Keratinocyte (primary cell): ENCODE measurements at regions not wholly inside any gene's neighbourhood (a gene's known extent, or its start where the extent isn't known, plus 50 kb on each side); places are given as distances from the start of the nearest gene placed in this dataset.

Experiments
- DNase-seq: peaks from one replicate; pipeline ENCODE4 v3.0.0-alpha.2; 2011; ENCODE audit warnings: low read depth, missing footprints, low spot score
- FAIRE-seq: peaks from 2 replicates; lab custom pipeline; 2011; peaks lifted over from hg19 to GRCh38; lab: Jason Lieb, UNC
- H2AFZ ChIP-seq: 2 replicates; pipeline ENCODE4 v1.6.0; 2012; ENCODE audit warnings: low read length, control low read depth, inconsistent platforms; ENCODE audit not compliant: control insufficient read depth
- H3K27ac ChIP-seq: 2 replicates; pipeline ENCODE4 v1.5.1; 2011; ENCODE audit warnings: low read length; ENCODE audit not compliant: control insufficient read depth, insufficient read depth
- H3K27me3 ChIP-seq: 3 replicates; pipeline ENCODE4 v1.6.0; 2011; ENCODE audit warnings: low read length; ENCODE audit not compliant: control insufficient read depth, insufficient read depth; ENCODE audit errors: extremely low read depth
- H3K36me3 ChIP-seq, 2 experiments: 2 replicates in 1 of 2; 3 replicates in 1 of 2; pipeline ENCODE4 v1.5.1; 2011; ENCODE audit warnings: low read length in 2 of 2, mild to moderate bottlenecking in 1 of 2; ENCODE audit not compliant: control insufficient read depth in 2 of 2, insufficient read depth in 2 of 2; ENCODE audit errors: extremely low read depth in 1 of 2
- H3K4me1 ChIP-seq: 3 replicates; pipeline ENCODE4 v1.5.1; 2011; ENCODE audit warnings: low read length; ENCODE audit not compliant: control insufficient read depth, insufficient read depth; ENCODE audit errors: extremely low read depth
- H3K4me2 ChIP-seq: 3 replicates; pipeline ENCODE4 v1.6.0; 2011; ENCODE audit warnings: low read depth, low read length; ENCODE audit not compliant: control insufficient read depth, insufficient read depth; ENCODE audit errors: extremely low read depth
- H3K4me3 ChIP-seq, 3 experiments: fragments of 200-600 bp in 1 of 3; sonication (generic) in 1 of 3; 2 replicates in 2 of 3; 3 replicates in 1 of 3; pipeline ENCODE4 v1.5.1; 2011 to 2016; ENCODE audit warnings: low read length in 3 of 3, mild to moderate bottlenecking in 3 of 3, control low read depth in 2 of 3, inconsistent platforms in 1 of 3, low read depth in 1 of 3, mixed read lengths in 1 of 3, mixed run types in 1 of 3, moderate library complexity in 1 of 3; ENCODE audit not compliant: control insufficient read depth in 2 of 3, insufficient read depth in 2 of 3; ENCODE audit errors: extremely low read depth in 1 of 3
- H3K79me2 ChIP-seq: 2 replicates; pipeline ENCODE4 v1.6.0; 2012; ENCODE audit warnings: low read length; ENCODE audit not compliant: control insufficient read depth, insufficient read depth
- H3K9ac ChIP-seq: 3 replicates; pipeline ENCODE4 v1.6.0; 2011; ENCODE audit warnings: low read length; ENCODE audit not compliant: control insufficient read depth, insufficient read depth; ENCODE audit errors: extremely low read depth
- H3K9me1 ChIP-seq: 3 replicates; pipeline ENCODE4 v1.6.0; 2011; ENCODE audit warnings: low read length; ENCODE audit not compliant: control insufficient read depth, insufficient read depth; ENCODE audit errors: extremely low read depth
- H3K9me3 ChIP-seq: 2 replicates; pipeline ENCODE4 v1.5.1; 2012; ENCODE audit warnings: low read depth, low read length; ENCODE audit not compliant: control insufficient read depth
- H4K20me1 ChIP-seq: 3 replicates; pipeline ENCODE4 v1.6.0; 2011; ENCODE audit warnings: low read length; ENCODE audit not compliant: control insufficient read depth, insufficient read depth; ENCODE audit errors: extremely low read depth
- CTCF ChIP-seq, 3 experiments: IDR thresholded peaks in 1 of 3; conservative IDR thresholded peaks in 1 of 3; optimal IDR thresholded peaks in 1 of 3; 2 replicates in 2 of 3; 3 replicates in 1 of 3; pipeline versions ENCODE3 to v1.5.1; 2011; ENCODE audit warnings: low read length in 3 of 3, mild to moderate bottlenecking in 3 of 3, moderate library complexity in 2 of 3, control low read depth in 1 of 3, inconsistent platforms in 1 of 3; ENCODE audit not compliant: insufficient read depth in 2 of 3; ENCODE audit errors: extremely low read depth in 1 of 3
- EZH2 ChIP-seq: IDR thresholded peaks from one replicate; pipeline ENCODE4 v1.6.1; 2012; ENCODE audit warnings: inconsistent platforms, mild to moderate bottlenecking, low read length, moderate library complexity
- dilution Hi-C: fragments of 300-500 bp; cut with MboI; formaldehyde crosslinking; loops from one replicate; pipeline ENCODE4 v1.7.0; 2020; ENCODE audit warnings: low sequenced_read_pairs; ENCODE audit not compliant: extremely low pct_ligation_motif_present

GRCh38 chr15:46577767-46578166, 942.9 kb downstream of the SQOR start:
- Histone ChIP-seq H3K9me1 (no peaks in the 10 kb centered on the region), H3K36me3 (no peaks in the 10 kb centered on the region), H4K20me1 (no peaks in the 10 kb centered on the region), H3K4me3 (no peak overlapping the region), H3K9ac (no peak overlapping the region), H3K79me2 (no peaks in the 10 kb centered on the region), H3K4me1 (no peaks in the 10 kb centered on the region), H3K4me2 (no peak overlapping the region), H2AFZ (no peak overlapping the region), H3K9me3 (no peaks in the 10 kb centered on the region), H3K27ac (no peak overlapping the region), H3K27me3 (no peaks in the 10 kb centered on the region)
- TF ChIP-seq CTCF (optimal IDR thresholded peaks at IDR 0.05 in 1 of 3, IDR thresholded peaks at IDR 0.05 in 1 of 3, conservative IDR thresholded peaks at IDR 0.05 in 1 of 3; ENCODE audit: extremely low read depth in 1 of 3, insufficient read depth in 2 of 3, low read length in 3 of 3) = no peak
- TF ChIP-seq EZH2 = no peak
- dilution Hi-C loops = no loop called here
- FAIRE-seq = no peak
- no peak for DNase-seq

- Histone ChIP-seq H3K27ac (no peak overlapping the region), H3K79me2 (no peaks in the 10 kb centered on the region), H3K9me1 (no peaks in the 10 kb centered on the region), H3K4me1 (no peaks in the 10 kb centered on the region), H3K4me2 (no peak overlapping the region), H3K9ac (no peak overlapping the region), H3K9me3 (no peaks in the 10 kb centered on the region), H3K27me3 (no peaks in the 10 kb centered on the region), H3K4me3 (no peak overlapping the region), H3K36me3 (no peaks in the 10 kb centered on the region), H4K20me1 (no peaks in the 10 kb centered on the region), H2AFZ (no peak overlapping the region)
- no peak for DNase-seq
- dilution Hi-C loops = no loop called here
- FAIRE-seq = no peak
- no peak for TF ChIP-seq CTCF (optimal IDR thresholded peaks at IDR 0.05 in 1 of 3, IDR thresholded peaks at IDR 0.05 in 1 of 3, conservative IDR thresholded peaks at IDR 0.05 in 1 of 3; ENCODE audit: extremely low read depth in 1 of 3, insufficient read depth in 2 of 3, low read length in 3 of 3)
- no peak for TF ChIP-seq EZH2
These were observed 945.7 kb downstream of the SQOR start for GRCh38 chr15:46580487-46580886.
